ENCODE measurements at regions not wholly inside any gene's neighbourhood (a gene's known extent, or its start where the extent isn't known, plus 50 kb on each side); places are given as distances from the start of the nearest gene placed in this dataset.

DNA sequence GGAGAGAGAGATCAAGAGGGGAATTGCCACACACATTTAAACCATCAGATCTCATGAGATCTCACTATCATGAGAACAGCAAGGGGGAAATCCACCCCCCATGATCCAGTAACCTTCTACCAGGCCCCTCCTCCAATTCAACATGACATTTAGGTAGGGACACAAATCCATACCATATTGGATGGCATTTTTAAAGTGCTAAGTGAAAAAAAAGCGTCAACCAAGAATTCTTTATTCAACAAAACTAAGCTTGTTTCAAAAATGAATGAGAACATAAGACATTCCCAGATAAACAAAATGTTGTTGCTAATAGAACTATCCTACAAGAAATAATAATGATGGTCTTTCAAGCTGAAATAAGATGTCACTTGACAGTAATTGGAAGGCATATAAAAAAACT, 626.2 kb upstream of the LRRTM1 start:
- TF ChIP-seq EZH2 (IDR thresholded peaks at IDR 0.05; ENCODE audit: low read length): no peak
- TF ChIP-seq, protein P1, sequence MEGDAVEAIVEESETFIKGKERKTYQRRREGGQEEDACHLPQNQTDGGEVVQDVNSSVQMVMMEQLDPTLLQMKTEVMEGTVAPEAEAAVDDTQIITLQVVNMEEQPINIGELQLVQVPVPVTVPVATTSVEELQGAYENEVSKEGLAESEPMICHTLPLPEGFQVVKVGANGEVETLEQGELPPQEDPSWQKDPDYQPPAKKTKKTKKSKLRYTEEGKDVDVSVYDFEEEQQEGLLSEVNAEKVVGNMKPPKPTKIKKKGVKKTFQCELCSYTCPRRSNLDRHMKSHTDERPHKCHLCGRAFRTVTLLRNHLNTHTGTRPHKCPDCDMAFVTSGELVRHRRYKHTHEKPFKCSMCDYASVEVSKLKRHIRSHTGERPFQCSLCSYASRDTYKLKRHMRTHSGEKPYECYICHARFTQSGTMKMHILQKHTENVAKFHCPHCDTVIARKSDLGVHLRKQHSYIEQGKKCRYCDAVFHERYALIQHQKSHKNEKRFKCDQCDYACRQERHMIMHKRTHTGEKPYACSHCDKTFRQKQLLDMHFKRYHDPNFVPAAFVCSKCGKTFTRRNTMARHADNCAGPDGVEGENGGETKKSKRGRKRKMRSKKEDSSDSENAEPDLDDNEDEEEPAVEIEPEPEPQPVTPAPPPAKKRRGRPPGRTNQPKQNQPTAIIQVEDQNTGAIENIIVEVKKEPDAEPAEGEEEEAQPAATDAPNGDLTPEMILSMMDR (optimal IDR thresholded peaks at IDR 0.05 in 1 of 3, IDR thresholded peaks at IDR 0.05 in 1 of 3, conservative IDR thresholded peaks at IDR 0.05 in 1 of 3; ENCODE audit: extremely low read depth in 1 of 3, insufficient read depth in 2 of 3, low read length in 3 of 3): no peak
